GM12878 (cell line): ENCODE measurements at regions not wholly inside any gene's neighbourhood (a gene's known extent, or its start where the extent isn't known, plus 50 kb on each side); places are given as distances from the start of the nearest gene placed in this dataset.

Experiments
- ATAC-seq: fragments of 200-7000 bp; cut with Tn5 transposase; 3 replicates; pipeline ENCODE4 v1.9.1; 2020; ENCODE audit warnings: mild to moderate bottlenecking, moderate library complexity
- BruUV-seq: library from RNA; stranded (reverse); fragments of 400-500 nt; replicated peaks from 2 replicates; lab custom pipeline; 2021; lab: Mats Ljungman, UMichigan
- CTCF ChIA-PET: fragments of 300-600 bp; sonication (Branson Sonifier 250); formaldehyde crosslinking; extraction: SDS; loops from one replicate; lab custom pipeline; 2021; ENCODE audit warnings: inconsistent platforms; lab: Yijun Ruan, JAX
- POLR2A ChIA-PET: fragments of 350-600 bp; formaldehyde crosslinking; extraction: SDS; loops from one replicate; lab custom pipeline; 2021; ENCODE audit warnings: inconsistent platforms; lab: Charles Lee
- RAD21 ChIA-PET: fragments of 300-600 bp; sonication (Branson Sonifier 250); formaldehyde crosslinking; loops from one replicate; lab custom pipeline; 2023; ENCODE audit warnings: antibody characterized with exemption; ENCODE audit not compliant: unreplicated experiment; lab: Charles Lee
- SMC1A ChIA-PET: fragments of 300-600 bp; sonication (Branson Sonifier 250); formaldehyde crosslinking; loops from one replicate; lab custom pipeline; 2023; ENCODE audit not compliant: unreplicated experiment, uncharacterized antibody; lab: Charles Lee
- DNase-seq: peaks from one replicate; pipeline ENCODE4 v3.0.0-alpha.2; 2011; ENCODE audit warnings: low read depth, low spot score
- FAIRE-seq: peaks from 3 replicates; lab custom pipeline; 2011; peaks lifted over from hg19 to GRCh38; lab: Jason Lieb, UNC
- H2AFZ ChIP-seq: 2 replicates; pipeline ENCODE4 v1.6.0; 2011; ENCODE audit warnings: low read depth, low read length, control low read depth; ENCODE audit not compliant: control insufficient read depth
- H3K27ac ChIP-seq: 2 replicates; pipeline ENCODE4 v1.5.1; 2011; ENCODE audit warnings: control low read depth; ENCODE audit not compliant: control insufficient read depth, insufficient read depth
- H3K27me3 ChIP-seq, 2 experiments: replicated peaks in 1 of 2; 2 replicates each; pipeline versions ENCODE4 v1.6.0 to v1.6.1; 2011; ENCODE audit warnings: low read length in 1 of 2; ENCODE audit not compliant: control insufficient read depth in 2 of 2, insufficient read depth in 2 of 2
- H3K36me3 ChIP-seq, 2 experiments: 2 replicates each; pipeline ENCODE4 v1.5.1; 2011; ENCODE audit warnings: low read length in 1 of 2; ENCODE audit not compliant: control insufficient read depth in 2 of 2, insufficient read depth in 2 of 2
- H3K4me1 ChIP-seq: 2 replicates; pipeline ENCODE4 v1.6.1; 2011; ENCODE audit warnings: mild to moderate bottlenecking, low read length, moderate library complexity, mixed read lengths; ENCODE audit not compliant: control insufficient read depth, insufficient read depth
- H3K4me2 ChIP-seq: 2 replicates; pipeline ENCODE4 v1.6.0; 2011; ENCODE audit warnings: control low read depth; ENCODE audit not compliant: control insufficient read depth, insufficient read depth
- H3K4me3 ChIP-seq: fragments of 200-600 bp; sonication (generic); 2 replicates; pipeline ENCODE4 v1.5.1; 2016
- H3K79me2 ChIP-seq: 2 replicates; pipeline ENCODE4 v1.6.0; 2011; ENCODE audit warnings: low read length; ENCODE audit not compliant: control insufficient read depth, insufficient read depth
- H3K9ac ChIP-seq: 2 replicates; pipeline ENCODE4 v1.8.0; 2011; ENCODE audit warnings: low read length, control low read depth, mixed read lengths; ENCODE audit not compliant: control insufficient read depth, insufficient read depth
- H3K9me3 ChIP-seq: replicated peaks from 3 replicates; pipeline ENCODE4 v1.5.1; 2011; ENCODE audit warnings: mild to moderate bottlenecking, low read length; ENCODE audit not compliant: control insufficient read depth, insufficient read depth
- H4K20me1 ChIP-seq: 2 replicates; pipeline ENCODE4 v1.6.0; 2011; ENCODE audit not compliant: control insufficient read depth, insufficient read depth
- GATAD2B ChIP-seq: fragments of 450-650 bp; conservative IDR thresholded peaks from 2 replicates; pipeline ENCODE4 v1.6.1; 2017; ENCODE audit warnings: low read depth, mild to moderate bottlenecking, moderate library complexity
- MYC ChIP-seq: IDR thresholded peaks from 2 replicates; pipeline ENCODE4 v1.6.1; 2011; ENCODE audit warnings: mild to moderate bottlenecking, low read length, moderate library complexity, inconsistent platforms; ENCODE audit not compliant: insufficient read depth, insufficient replicate concordance, insufficient read length, severe bottlenecking
- NR2C1 ChIP-seq: fragments of 450-650 bp; IDR thresholded peaks from 2 replicates; pipeline ENCODE4 v1.6.1; 2017; ENCODE audit warnings: antibody characterized with exemption, mild to moderate bottlenecking, moderate library complexity
- RAD51 ChIP-seq: fragments of 450-650 bp; IDR thresholded peaks from 2 replicates; pipeline ENCODE4 v1.6.1; 2016; ENCODE audit warnings: moderate library complexity, mild to moderate bottlenecking, inconsistent platforms
- SMC3 ChIP-seq: IDR thresholded peaks from 2 replicates; pipeline ENCODE4 v1.6.1; 2011; ENCODE audit warnings: low read length, improper control_type of control experiment, borderline replicate concordance
- WGBS: methylation state at CpG from one replicate; pipeline ENCODE4 v1.1.6; 2016; ENCODE audit warnings: low lambda C conversion rate; ENCODE audit not compliant: insufficient replicate concordance, insufficient coverage; ENCODE audit errors: missing lambda C conversion rate; 5-methylcytosine and 5-hydroxymethylcytosine counted together
- in situ Hi-C: fragments of 300-500 bp; cut with MboI; formaldehyde crosslinking; loops from 9 replicates; pipeline ENCODE4 v1.14.3; 2018; ENCODE audit warnings: mixed read lengths
- intact Hi-C: fragments of 100-400 bp; cut with micrococcal nuclease; formaldehyde crosslinking; loops from one replicate; pipeline ENCODE4 v1.14.2; 2022; ENCODE audit not compliant: unreplicated experiment
- TF ChIP-seq, protein P1 (sequence below): fragments of 150-350 bp; IDR thresholded peaks from 2 replicates; pipeline ENCODE4 v1.6.1; 2016; ENCODE audit warnings: low read depth, low read length
- TF ChIP-seq, protein P2 (sequence below): fragments of 450-650 bp; conservative IDR thresholded peaks from 2 replicates; pipeline ENCODE4 v1.6.1; 2017; ENCODE audit warnings: mild to moderate bottlenecking, moderate library complexity

DNA sequence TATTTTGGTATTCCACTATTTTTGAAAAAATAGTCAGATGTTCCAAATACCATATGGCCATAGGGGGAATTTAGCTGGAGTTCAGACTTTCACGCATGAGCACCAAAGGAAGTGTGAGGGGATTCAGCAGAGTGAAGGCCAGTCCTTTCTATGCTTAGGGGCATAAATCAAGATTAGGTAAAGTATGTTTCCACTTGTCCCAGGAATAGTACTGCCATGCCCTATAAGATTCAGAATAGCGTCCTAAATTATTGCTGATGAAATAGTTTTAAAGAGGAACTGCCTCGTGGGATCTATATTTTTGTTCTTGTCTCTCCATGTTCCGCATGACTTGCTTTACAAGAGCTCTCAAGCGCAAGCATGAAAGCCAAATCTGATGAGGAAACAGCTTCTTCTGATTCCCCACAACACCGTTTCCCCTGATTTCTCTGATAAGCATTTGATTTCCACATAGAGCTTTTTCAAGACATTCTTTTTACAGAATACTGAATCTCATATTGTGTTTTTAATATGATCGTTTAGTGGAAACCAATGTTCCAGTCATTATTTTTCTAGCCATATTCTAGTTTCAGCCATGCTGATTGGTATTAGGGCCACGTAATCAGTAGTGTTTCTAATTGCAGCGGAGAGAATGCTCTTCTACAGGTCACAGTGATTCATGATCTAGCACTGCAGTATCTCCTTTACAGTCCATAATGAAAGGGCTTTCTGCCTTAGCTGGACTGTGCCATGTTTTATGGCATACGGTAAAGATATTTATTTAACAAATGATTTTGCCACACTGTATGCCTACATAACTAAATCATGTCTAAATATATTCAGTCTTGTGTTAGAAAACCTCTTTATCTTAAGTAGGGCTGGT, 492.3 kb downstream of the CENPC start:
- Histone ChIP-seq H3K4me1 (no peaks in the 10 kb centered on the region), H2AFZ (no peak overlapping the region), H3K36me3 (no peaks in the 10 kb centered on the region), H3K79me2 (no peaks in the 10 kb centered on the region), H3K9ac (no peak overlapping the region), H3K27ac (no peak overlapping the region), H3K4me3 (no peak overlapping the region), H3K27me3 (no peaks in the 10 kb centered on the region), H3K4me2 (no peak overlapping the region), H4K20me1 (no peaks in the 10 kb centered on the region), H3K9me3 (no peaks in the 10 kb centered on the region)
- ATAC-seq (no peak), FAIRE-seq (no peak), DNase-seq (no peak)
- SMC1A ChIA-PET = interaction anchor here (1.4 kb wide), 1 partner anchor 35 kb away, joined by 3 read pairs; no protein-coding TSS in a partner anchor
- 32% methylated on average over 10 of the region's 10 CpGs for WGBS
- BruUV-seq = no TSS peak
- in situ Hi-C loops (no loop called here), intact Hi-C loops (no loop called here)
- POLR2A ChIA-PET = interaction anchor here (0.5 kb wide), 1 partner anchor 86 kb away, joined by 6 read pairs; no protein-coding TSS in a partner anchor
- TF ChIP-seq NR2C1 (no peak), RAD51 (no peak)
- CTCF ChIA-PET = interaction anchor here (1.0 to 1.2 kb wide), 2 partner anchors 15 to 50 kb away, joined by 3 to 4 read pairs; no protein-coding TSS in a partner anchor
- RAD21 ChIA-PET = no interaction called here

DNA sequence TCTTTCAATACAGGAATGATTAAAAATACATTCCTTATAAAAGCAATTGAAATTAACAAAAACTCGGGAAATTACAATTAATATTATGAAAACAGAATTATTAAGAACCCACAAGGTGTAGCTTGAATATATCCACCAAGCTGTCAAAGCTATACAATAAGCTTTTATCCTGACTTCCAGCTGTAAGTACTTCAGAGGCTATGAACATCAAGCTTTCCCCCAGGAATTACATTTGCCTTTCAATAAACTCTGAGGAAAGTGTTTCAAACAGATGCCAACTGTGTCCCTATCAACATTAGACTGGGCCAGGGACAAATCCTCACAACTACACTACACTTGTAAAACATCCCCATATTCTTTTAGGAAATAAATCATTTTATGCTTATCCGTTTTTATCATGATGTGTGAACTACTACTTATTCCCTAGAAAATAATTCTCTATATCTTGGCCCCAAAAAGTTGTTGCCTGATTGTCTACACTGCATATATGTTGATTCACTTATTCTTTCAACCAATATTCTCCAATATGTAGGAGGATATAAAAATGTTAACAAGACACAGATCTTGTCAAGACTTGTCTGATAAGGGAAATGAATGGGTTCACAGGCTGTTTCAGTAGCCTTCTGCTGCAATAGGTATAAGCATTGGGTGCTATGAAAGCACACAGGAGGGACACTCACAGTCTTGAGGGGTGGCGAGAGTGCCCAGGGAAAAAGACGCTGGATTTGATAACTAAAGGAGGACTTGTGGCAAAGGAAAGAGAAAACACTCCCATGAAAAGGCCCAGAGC, 494.1 kb downstream of the CENPC start:
- H3K4me1 ChIP-seq = no peaks in the 10 kb centered on the region
- TF ChIP-seq GATAD2B = no peak
- TF ChIP-seq, protein P1, sequence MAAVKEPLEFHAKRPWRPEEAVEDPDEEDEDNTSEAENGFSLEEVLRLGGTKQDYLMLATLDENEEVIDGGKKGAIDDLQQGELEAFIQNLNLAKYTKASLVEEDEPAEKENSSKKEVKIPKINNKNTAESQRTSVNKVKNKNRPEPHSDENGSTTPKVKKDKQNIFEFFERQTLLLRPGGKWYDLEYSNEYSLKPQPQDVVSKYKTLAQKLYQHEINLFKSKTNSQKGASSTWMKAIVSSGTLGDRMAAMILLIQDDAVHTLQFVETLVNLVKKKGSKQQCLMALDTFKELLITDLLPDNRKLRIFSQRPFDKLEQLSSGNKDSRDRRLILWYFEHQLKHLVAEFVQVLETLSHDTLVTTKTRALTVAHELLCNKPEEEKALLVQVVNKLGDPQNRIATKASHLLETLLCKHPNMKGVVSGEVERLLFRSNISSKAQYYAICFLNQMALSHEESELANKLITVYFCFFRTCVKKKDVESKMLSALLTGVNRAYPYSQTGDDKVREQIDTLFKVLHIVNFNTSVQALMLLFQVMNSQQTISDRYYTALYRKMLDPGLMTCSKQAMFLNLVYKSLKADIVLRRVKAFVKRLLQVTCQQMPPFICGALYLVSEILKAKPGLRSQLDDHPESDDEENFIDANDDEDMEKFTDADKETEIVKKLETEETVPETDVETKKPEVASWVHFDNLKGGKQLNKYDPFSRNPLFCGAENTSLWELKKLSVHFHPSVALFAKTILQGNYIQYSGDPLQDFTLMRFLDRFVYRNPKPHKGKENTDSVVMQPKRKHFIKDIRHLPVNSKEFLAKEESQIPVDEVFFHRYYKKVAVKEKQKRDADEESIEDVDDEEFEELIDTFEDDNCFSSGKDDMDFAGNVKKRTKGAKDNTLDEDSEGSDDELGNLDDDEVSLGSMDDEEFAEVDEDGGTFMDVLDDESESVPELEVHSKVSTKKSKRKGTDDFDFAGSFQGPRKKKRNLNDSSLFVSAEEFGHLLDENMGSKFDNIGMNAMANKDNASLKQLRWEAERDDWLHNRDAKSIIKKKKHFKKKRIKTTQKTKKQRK = no peak
- no peak for TF ChIP-seq MYC
- TF ChIP-seq, protein P2, sequence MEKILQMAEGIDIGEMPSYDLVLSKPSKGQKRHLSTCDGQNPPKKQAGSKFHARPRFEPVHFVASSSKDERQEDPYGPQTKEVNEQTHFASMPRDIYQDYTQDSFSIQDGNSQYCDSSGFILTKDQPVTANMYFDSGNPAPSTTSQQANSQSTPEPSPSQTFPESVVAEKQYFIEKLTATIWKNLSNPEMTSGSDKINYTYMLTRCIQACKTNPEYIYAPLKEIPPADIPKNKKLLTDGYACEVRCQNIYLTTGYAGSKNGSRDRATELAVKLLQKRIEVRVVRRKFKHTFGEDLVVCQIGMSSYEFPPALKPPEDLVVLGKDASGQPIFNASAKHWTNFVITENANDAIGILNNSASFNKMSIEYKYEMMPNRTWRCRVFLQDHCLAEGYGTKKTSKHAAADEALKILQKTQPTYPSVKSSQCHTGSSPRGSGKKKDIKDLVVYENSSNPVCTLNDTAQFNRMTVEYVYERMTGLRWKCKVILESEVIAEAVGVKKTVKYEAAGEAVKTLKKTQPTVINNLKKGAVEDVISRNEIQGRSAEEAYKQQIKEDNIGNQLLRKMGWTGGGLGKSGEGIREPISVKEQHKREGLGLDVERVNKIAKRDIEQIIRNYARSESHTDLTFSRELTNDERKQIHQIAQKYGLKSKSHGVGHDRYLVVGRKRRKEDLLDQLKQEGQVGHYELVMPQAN = no peak
- no peak for TF ChIP-seq SMC3
- ChIA-PET RAD21 (no interaction called here), CTCF (no interaction called here), SMC1A (interaction anchor here (0.7 kb wide), 1 partner anchor 341 kb away, joined by 3 read pairs; no protein-coding TSS in a partner anchor), POLR2A (no interaction called here)
- 0% methylated on average over 4 of the region's 4 CpGs for WGBS
- no peaks in the 10 kb centered on the region for H3K9me3 ChIP-seq
- no peak overlapping the region for H2AFZ ChIP-seq
- ATAC-seq (no peak), DNase-seq (no peak), FAIRE-seq (no peak)
- no TSS peak for BruUV-seq
- H3K4me2 ChIP-seq = no peak overlapping the region
- H3K27me3 ChIP-seq = no peaks in the 10 kb centered on the region
- in situ Hi-C loops (no loop called here), intact Hi-C loops (no loop called here)
- no peaks in the 10 kb centered on the region for H3K36me3 ChIP-seq
- no peak overlapping the region for H3K27ac ChIP-seq
- no peak overlapping the region for H3K9ac ChIP-seq
- no peaks in the 10 kb centered on the region for H3K79me2 ChIP-seq
- no peaks in the 10 kb centered on the region for H4K20me1 ChIP-seq
- no peak overlapping the region for H3K4me3 ChIP-seq
